GM12878 (cell line): ENCODE measurements at regions not wholly inside any gene's neighbourhood (a gene's known extent, or its start where the extent isn't known, plus 50 kb on each side); places are given as distances from the start of the nearest gene placed in this dataset.

Source experiments
- ATF7 ChIP-seq: fragments of 450-650 bp; IDR thresholded peaks from 2 replicates; pipeline ENCODE4 v1.6.1; 2016; ENCODE audit warnings: low read depth, mild to moderate bottlenecking
- CHD2 ChIP-seq: IDR thresholded peaks from 2 replicates; pipeline ENCODE4 v1.6.1; 2011; ENCODE audit warnings: low read depth, low read length, improper control_type of control experiment, borderline replicate concordance
- FOXM1 ChIP-seq: IDR thresholded peaks from 2 replicates; pipeline ENCODE4 v1.6.1; 2012; ENCODE audit warnings: low read depth, mild to moderate bottlenecking, inconsistent platforms, low read length, moderate library complexity
- HDAC2 ChIP-seq: fragments of 200-600 bp; sonication (generic); IDR thresholded peaks from 2 replicates; pipeline ENCODE4 v1.6.1; 2017
- MYC ChIP-seq: IDR thresholded peaks from 2 replicates; pipeline ENCODE4 v1.6.1; 2011; ENCODE audit warnings: mild to moderate bottlenecking, low read length, moderate library complexity, inconsistent platforms; ENCODE audit not compliant: insufficient read depth, insufficient replicate concordance, insufficient read length, severe bottlenecking
- NR2C2 ChIP-seq: IDR thresholded peaks from 2 replicates; pipeline ENCODE4 v1.6.1; 2011; ENCODE audit warnings: borderline replicate concordance, low read depth; ENCODE audit not compliant: control insufficient read depth, insufficient read length
- POLR2A ChIP-seq: IDR thresholded peaks from 2 replicates; pipeline ENCODE4 v1.6.1; 2011; ENCODE audit warnings: low read depth, mild to moderate bottlenecking, low read length
- TF ChIP-seq, protein P1 (sequence below): IDR thresholded peaks from 2 replicates; pipeline ENCODE4 v1.6.1; 2012; ENCODE audit warnings: low read depth, low read length, improper control_type of control experiment

DNA sequence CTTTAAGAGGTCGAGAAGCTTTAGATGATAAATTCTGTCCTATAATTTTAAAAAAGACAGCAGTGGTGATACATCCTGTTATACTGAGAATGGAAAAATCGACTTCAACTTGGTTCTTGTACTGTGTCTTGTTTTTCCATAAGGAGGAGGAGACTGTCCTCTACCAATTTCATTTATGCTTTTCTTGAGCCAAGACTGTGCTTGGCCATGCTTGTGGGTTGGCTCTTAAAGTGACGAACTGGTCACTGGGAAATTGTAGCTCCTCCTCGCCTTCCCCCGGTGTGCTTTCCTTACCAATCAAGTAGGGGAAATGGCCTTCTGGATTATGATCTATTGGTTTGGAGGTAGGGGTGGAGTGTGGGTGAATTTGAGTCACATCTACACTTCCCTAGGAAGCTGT, 67.1 kb upstream of the HSPB3 start:
- TF ChIP-seq, protein P1, sequence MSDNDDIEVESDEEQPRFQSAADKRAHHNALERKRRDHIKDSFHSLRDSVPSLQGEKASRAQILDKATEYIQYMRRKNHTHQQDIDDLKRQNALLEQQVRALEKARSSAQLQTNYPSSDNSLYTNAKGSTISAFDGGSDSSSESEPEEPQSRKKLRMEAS: no peak
- TF ChIP-seq NR2C2 (no peak), POLR2A (no peak), HDAC2 (no peak), CHD2 (no peak), MYC (no peak), ATF7 (no peak), FOXM1 (no peak)
